Type B pancreatic cell (in vitro differentiated cells): ENCODE measurements at regions not wholly inside any gene's neighbourhood (a gene's known extent, or its start where the extent isn't known, plus 50 kb on each side); places are given as distances from the start of the nearest gene placed in this dataset.
"Not testable (repeated sequence)": the region's sequence is repeated elsewhere in the genome, so short reads cannot be mapped to it uniquely, and the experiment has no call there.

Source experiments
- DNase-seq: peaks from one replicate; pipeline ENCODE4 v3.0.0; 2021; ENCODE audit warnings: mixed read lengths; ENCODE audit not compliant: unreplicated experiment; ENCODE audit errors: extremely low spot score
- H3K27ac Mint-ChIP-seq: 2 replicates; pipeline ENCODE4 v1.8.0; 2021; ENCODE audit warnings: mild to moderate bottlenecking, mixed read lengths
- H3K27me3 Mint-ChIP-seq: 2 replicates; pipeline ENCODE4 v1.8.0; 2021; ENCODE audit warnings: mixed read lengths
- H3K36me3 Mint-ChIP-seq: 2 replicates; pipeline ENCODE4 v1.8.0; 2021; ENCODE audit warnings: mixed read lengths
- H3K4me1 Mint-ChIP-seq: one replicate; pipeline ENCODE4 v1.8.0; 2021; ENCODE audit warnings: mixed read lengths; ENCODE audit not compliant: unreplicated experiment
- H3K4me3 Mint-ChIP-seq: 2 replicates; pipeline ENCODE4 v1.8.0; 2021; ENCODE audit warnings: mild to moderate bottlenecking, mixed read lengths
- H3K9me3 Mint-ChIP-seq: 2 replicates; pipeline ENCODE4 v1.8.0; 2021; ENCODE audit warnings: mixed read lengths
- CTCF ChIP-seq: fragments of 200-600 bp; sonication (generic); conservative IDR thresholded peaks from 2 replicates; pipeline ENCODE4 v1.5.0; 2021; ENCODE audit warnings: antibody characterized with exemption, mild to moderate bottlenecking

GRCh38 chr3:90136456-90137191 is 1029.2 kb downstream of the EPHA3 start:
- DNase-seq = no peak
- H3K4me1 Mint-ChIP-seq = no peaks in the 10 kb centered on the region

GRCh38 chr3:90145094-90145860 is 1037.9 kb downstream of the EPHA3 start:
- TF ChIP-seq CTCF = no peak
- Mint-ChIP-seq H3K4me1 (peaks cover under 1% of the 10 kb centered on the region), H3K27ac (no peak overlapping the region), H3K36me3 (no peaks in the 10 kb centered on the region), H3K4me3 (no peak overlapping the region), H3K9me3 (no peaks in the 10 kb centered on the region), H3K27me3 (no peaks in the 10 kb centered on the region)
- no peak for DNase-seq

More at GRCh38 chr3:90136456-90137191, 1029.2 kb downstream of the EPHA3 start:
- H3K4me3 Mint-ChIP-seq = no peak overlapping the region
- no peaks in the 10 kb centered on the region for H3K36me3 Mint-ChIP-seq
- H3K9me3 Mint-ChIP-seq = no peaks in the 10 kb centered on the region
- no peak overlapping the region for H3K27ac Mint-ChIP-seq
- no peak for TF ChIP-seq CTCF
- H3K27me3 Mint-ChIP-seq = no peaks in the 10 kb centered on the region

GRCh38 chr3:90180096-90180495 is 1072.7 kb downstream of the EPHA3 start:
- Mint-ChIP-seq H3K9me3 (no peaks in the 10 kb centered on the region), H3K27me3 (peaks cover 11% of the 10 kb centered on the region), H3K36me3 (no peaks in the 10 kb centered on the region), H3K27ac (no peak overlapping the region), H3K4me1 (peaks cover 4% of the 10 kb centered on the region), H3K4me3 (no peak overlapping the region)
- no peak for TF ChIP-seq CTCF
- no peak for DNase-seq

- H3K27ac Mint-ChIP-seq = no peak overlapping the region
- no peak overlapping the region for H3K4me3 Mint-ChIP-seq
- H3K9me3 Mint-ChIP-seq = no peaks in the 10 kb centered on the region
- H3K36me3 Mint-ChIP-seq = no peaks in the 10 kb centered on the region
- no peak for TF ChIP-seq CTCF
- no peak for DNase-seq
- peaks cover 11% of the 10 kb centered on the region for H3K27me3 Mint-ChIP-seq
- H3K4me1 Mint-ChIP-seq = peaks cover 4% of the 10 kb centered on the region
Measured at GRCh38 chr3:90180543-90180942, 1073.1 kb downstream of the EPHA3 start.

GRCh38 chr3:90182291-90182976 is 1075.0 kb downstream of the EPHA3 start:
- H3K36me3 Mint-ChIP-seq, H3K4me1 Mint-ChIP-seq, H3K27ac Mint-ChIP-seq, H3K9me3 Mint-ChIP-seq, DNase-seq: not testable (repeated sequence)
- TF ChIP-seq CTCF = peak; percentile 72
- Mint-ChIP-seq H3K4me3 (peak overlapping the region; percentile 79), H3K27me3 (peaks cover 11% of the 10 kb centered on the region)
